GM12878 (cell line): ENCODE measurements at regions not wholly inside any gene's neighbourhood (a gene's known extent, or its start where the extent isn't known, plus 50 kb on each side); places are given as distances from the start of the nearest gene placed in this dataset.

ENCODE experiments used
- ATAC-seq: fragments of 200-7000 bp; cut with Tn5 transposase; 3 replicates; pipeline ENCODE4 v1.9.1; 2020; ENCODE audit warnings: mild to moderate bottlenecking, moderate library complexity
- BruUV-seq: library from RNA; stranded (reverse); fragments of 400-500 nt; replicated peaks from 2 replicates; lab custom pipeline; 2021; lab: Mats Ljungman, UMichigan
- CTCF ChIA-PET: fragments of 300-600 bp; sonication (Branson Sonifier 250); formaldehyde crosslinking; extraction: SDS; loops from one replicate; lab custom pipeline; 2021; ENCODE audit warnings: inconsistent platforms; lab: Yijun Ruan, JAX
- POLR2A ChIA-PET: fragments of 350-600 bp; formaldehyde crosslinking; extraction: SDS; loops from one replicate; lab custom pipeline; 2021; ENCODE audit warnings: inconsistent platforms; lab: Charles Lee
- RAD21 ChIA-PET: fragments of 300-600 bp; sonication (Branson Sonifier 250); formaldehyde crosslinking; loops from one replicate; lab custom pipeline; 2023; ENCODE audit warnings: antibody characterized with exemption; ENCODE audit not compliant: unreplicated experiment; lab: Charles Lee
- SMC1A ChIA-PET: fragments of 300-600 bp; sonication (Branson Sonifier 250); formaldehyde crosslinking; loops from one replicate; lab custom pipeline; 2023; ENCODE audit not compliant: unreplicated experiment, uncharacterized antibody; lab: Charles Lee
- DNase-seq: peaks from one replicate; pipeline ENCODE4 v3.0.0-alpha.2; 2011; ENCODE audit warnings: low read depth, low spot score
- FAIRE-seq: peaks from 3 replicates; lab custom pipeline; 2011; peaks lifted over from hg19 to GRCh38; lab: Jason Lieb, UNC
- H2AFZ ChIP-seq: 2 replicates; pipeline ENCODE4 v1.6.0; 2011; ENCODE audit warnings: low read depth, low read length, control low read depth; ENCODE audit not compliant: control insufficient read depth
- H3K27ac ChIP-seq: 2 replicates; pipeline ENCODE4 v1.5.1; 2011; ENCODE audit warnings: control low read depth; ENCODE audit not compliant: control insufficient read depth, insufficient read depth
- H3K27me3 ChIP-seq, 2 experiments: replicated peaks in 1 of 2; 2 replicates each; pipeline versions ENCODE4 v1.6.0 to v1.6.1; 2011; ENCODE audit warnings: low read length in 1 of 2; ENCODE audit not compliant: control insufficient read depth in 2 of 2, insufficient read depth in 2 of 2
- H3K36me3 ChIP-seq, 2 experiments: 2 replicates each; pipeline ENCODE4 v1.5.1; 2011; ENCODE audit warnings: low read length in 1 of 2; ENCODE audit not compliant: control insufficient read depth in 2 of 2, insufficient read depth in 2 of 2
- H3K4me1 ChIP-seq: 2 replicates; pipeline ENCODE4 v1.6.1; 2011; ENCODE audit warnings: mild to moderate bottlenecking, low read length, moderate library complexity, mixed read lengths; ENCODE audit not compliant: control insufficient read depth, insufficient read depth
- H3K4me2 ChIP-seq: 2 replicates; pipeline ENCODE4 v1.6.0; 2011; ENCODE audit warnings: control low read depth; ENCODE audit not compliant: control insufficient read depth, insufficient read depth
- H3K4me3 ChIP-seq: fragments of 200-600 bp; sonication (generic); 2 replicates; pipeline ENCODE4 v1.5.1; 2016
- H3K79me2 ChIP-seq: 2 replicates; pipeline ENCODE4 v1.6.0; 2011; ENCODE audit warnings: low read length; ENCODE audit not compliant: control insufficient read depth, insufficient read depth
- H3K9ac ChIP-seq: 2 replicates; pipeline ENCODE4 v1.8.0; 2011; ENCODE audit warnings: low read length, control low read depth, mixed read lengths; ENCODE audit not compliant: control insufficient read depth, insufficient read depth
- H3K9me3 ChIP-seq: replicated peaks from 3 replicates; pipeline ENCODE4 v1.5.1; 2011; ENCODE audit warnings: mild to moderate bottlenecking, low read length; ENCODE audit not compliant: control insufficient read depth, insufficient read depth
- H4K20me1 ChIP-seq: 2 replicates; pipeline ENCODE4 v1.6.0; 2011; ENCODE audit not compliant: control insufficient read depth, insufficient read depth
- ATF3 ChIP-seq: IDR thresholded peaks from 2 replicates; pipeline ENCODE4 v1.6.1; 2011; ENCODE audit warnings: low read depth, mild to moderate bottlenecking, low read length, moderate library complexity, borderline replicate concordance; ENCODE audit errors: extremely low read depth
- CEBPB ChIP-seq, 2 experiments: fragments of 150-350 bp in 1 of 2; IDR thresholded peaks; 2 replicates each; pipeline ENCODE4 v1.6.1; 2012 to 2014; ENCODE audit warnings: low read depth in 2 of 2, low read length in 2 of 2, borderline replicate concordance in 1 of 2, inconsistent platforms in 1 of 2
- FOXK2 ChIP-seq: fragments of 450-650 bp; IDR thresholded peaks from 2 replicates; pipeline ENCODE4 v1.6.1; 2017; ENCODE audit warnings: mild to moderate bottlenecking, moderate library complexity
- HDAC2 ChIP-seq: fragments of 200-600 bp; sonication (generic); IDR thresholded peaks from 2 replicates; pipeline ENCODE4 v1.6.1; 2017
- NR2C1 ChIP-seq: fragments of 450-650 bp; IDR thresholded peaks from 2 replicates; pipeline ENCODE4 v1.6.1; 2017; ENCODE audit warnings: antibody characterized with exemption, mild to moderate bottlenecking, moderate library complexity
- NR2C2 ChIP-seq: IDR thresholded peaks from 2 replicates; pipeline ENCODE4 v1.6.1; 2011; ENCODE audit warnings: borderline replicate concordance, low read depth; ENCODE audit not compliant: control insufficient read depth, insufficient read length
- PAX5 ChIP-seq: IDR thresholded peaks from 2 replicates; pipeline ENCODE4 v1.6.1; 2011; ENCODE audit warnings: low read depth, low read length, borderline replicate concordance
- POLR2AphosphoS2 ChIP-seq: IDR thresholded peaks from 2 replicates; pipeline ENCODE4 v1.6.1; 2011; ENCODE audit warnings: low read depth, mild to moderate bottlenecking, low read length, improper control_type of control experiment, moderate library complexity
- RB1 ChIP-seq: fragments of 450-650 bp; formaldehyde crosslinking; IDR thresholded peaks from 2 replicates; pipeline ENCODE4 v1.6.1; 2017; ENCODE audit warnings: mild to moderate bottlenecking, borderline replicate concordance
- RBBP5 ChIP-seq: fragments of 200-600 bp; sonication (generic); conservative IDR thresholded peaks from 2 replicates; pipeline ENCODE4 v1.6.1; 2016
- SKIL ChIP-seq: fragments of 450-650 bp; IDR thresholded peaks from 2 replicates; pipeline ENCODE4 v1.6.1; 2017; ENCODE audit warnings: mild to moderate bottlenecking, low read depth, inconsistent platforms; ENCODE audit not compliant: poor library complexity, severe bottlenecking
- STAT1 ChIP-seq: fragments of 450-650 bp; conservative IDR thresholded peaks from 2 replicates; pipeline ENCODE4 v1.6.1; 2014; ENCODE audit warnings: antibody characterized with exemption, mild to moderate bottlenecking
- TARDBP ChIP-seq: IDR thresholded peaks from 2 replicates; pipeline ENCODE4 v1.6.1; 2016; ENCODE audit warnings: borderline replicate concordance
- ZBTB40 ChIP-seq: fragments of 450-650 bp; IDR thresholded peaks from 2 replicates; pipeline ENCODE4 v1.6.1; 2016; ENCODE audit warnings: mild to moderate bottlenecking, moderate library complexity, borderline replicate concordance
- ZNF622 ChIP-seq: fragments of 450-650 bp; IDR thresholded peaks from 2 replicates; pipeline ENCODE4 v1.6.1; 2017; ENCODE audit warnings: mild to moderate bottlenecking, inconsistent platforms
- in situ Hi-C: fragments of 300-500 bp; cut with MboI; formaldehyde crosslinking; loops from 9 replicates; pipeline ENCODE4 v1.14.3; 2018; ENCODE audit warnings: mixed read lengths
- intact Hi-C: fragments of 100-400 bp; cut with micrococcal nuclease; formaldehyde crosslinking; loops from one replicate; pipeline ENCODE4 v1.14.2; 2022; ENCODE audit not compliant: unreplicated experiment

- TF ChIP-seq PAX5, result no peak
- TF ChIP-seq CEBPB (IDR thresholded peaks at IDR 0.05; ENCODE audit: borderline replicate concordance in 1 of 2, low read depth in 2 of 2, low read length in 2 of 2), result no peak
Observed at GRCh38 chr5:32845171-32845570, 134.1 kb downstream of the NPR3 start (continued).

- Histone ChIP-seq H3K9ac (no peak overlapping the region), H3K27ac (no peak overlapping the region), H3K27me3 (no peaks in the 10 kb centered on the region; a peak in 1 of 4 replicates), H3K4me2 (no peak overlapping the region), H3K79me2 (no peaks in the 10 kb centered on the region), H3K4me1 (no peaks in the 10 kb centered on the region), H3K9me3 (no peaks in the 10 kb centered on the region), H3K4me3 (no peak overlapping the region), H3K36me3 (no peaks in the 10 kb centered on the region), H4K20me1 (no peaks in the 10 kb centered on the region), H2AFZ (no peak overlapping the region)
- no peak for TF ChIP-seq FOXK2
- TF ChIP-seq ZNF622, result no peak
- TF ChIP-seq ZBTB40, result no peak
- no peak for TF ChIP-seq NR2C2
- TF ChIP-seq NR2C1, result no peak
- no peak for TF ChIP-seq HDAC2
- TF ChIP-seq POLR2AphosphoS2, result no peak
- TF ChIP-seq RBBP5, result no peak
- TF ChIP-seq RB1, result no peak
- TF ChIP-seq SKIL, result no peak
- no peak for TF ChIP-seq TARDBP
- no peak for TF ChIP-seq STAT1
- TF ChIP-seq ATF3, result no peak
- DNase-seq (no peak), FAIRE-seq (no peak), ATAC-seq (no peak)
- CTCF ChIA-PET, result no interaction called here
- SMC1A ChIA-PET, result no interaction called here
- RAD21 ChIA-PET, result no interaction called here
- in situ Hi-C loops (no loop called here), intact Hi-C loops (no loop called here)
- no TSS peak for BruUV-seq
- POLR2A ChIA-PET, result no interaction called here
Observed at GRCh38 chr5:32848120-32848519, 137.0 kb downstream of the NPR3 start.
